AML-193 (cell line): ENCODE measurements at regions not wholly inside any gene's neighbourhood (a gene's known extent, or its start where the extent isn't known, plus 50 kb on each side); places are given as distances from the start of the nearest gene placed in this dataset.

ENCODE experiments used
- DNase-seq, 2 experiments: peaks; one replicate each; lab custom pipeline; 2025; lab: John Stamatoyannopoulos, UW

DNA sequence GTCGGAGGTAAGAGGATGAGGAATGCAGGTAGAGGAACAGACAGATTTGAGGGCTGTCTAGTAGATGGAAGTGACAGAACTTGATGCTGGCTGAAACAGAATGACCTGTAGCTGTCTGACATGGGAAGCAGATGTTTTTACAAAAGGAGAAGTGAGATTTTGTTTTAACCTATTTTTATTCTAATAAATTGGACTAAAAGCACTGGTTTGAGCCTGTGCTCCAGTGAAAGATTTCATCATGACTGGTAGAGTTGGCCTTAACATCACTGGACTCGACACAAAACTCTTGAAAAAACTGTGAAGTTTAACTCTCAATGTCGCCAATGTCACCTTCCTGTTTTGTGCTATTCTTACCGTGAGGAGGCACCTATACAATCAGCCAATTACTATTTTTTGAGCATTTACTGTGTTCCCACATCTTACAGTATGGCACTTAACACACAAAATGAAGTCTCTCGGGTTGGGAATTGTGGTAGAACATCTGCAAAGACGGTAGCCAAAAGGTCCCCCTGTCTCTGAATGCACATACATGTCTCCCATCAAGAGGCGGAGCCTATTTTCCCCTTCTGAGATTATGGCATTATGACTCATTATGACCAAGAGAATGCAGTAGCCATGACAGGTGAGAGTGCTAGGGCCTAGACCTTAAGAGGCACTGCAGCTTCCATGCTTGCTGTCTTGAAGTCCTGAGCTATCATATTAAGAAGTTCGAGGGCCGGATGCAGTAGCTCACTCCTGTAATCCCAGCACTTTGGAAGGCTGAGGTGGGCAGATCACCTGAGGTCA lies 93.2 kb downstream of the FOXF2 start:
- no peak for DNase-seq

DNA sequence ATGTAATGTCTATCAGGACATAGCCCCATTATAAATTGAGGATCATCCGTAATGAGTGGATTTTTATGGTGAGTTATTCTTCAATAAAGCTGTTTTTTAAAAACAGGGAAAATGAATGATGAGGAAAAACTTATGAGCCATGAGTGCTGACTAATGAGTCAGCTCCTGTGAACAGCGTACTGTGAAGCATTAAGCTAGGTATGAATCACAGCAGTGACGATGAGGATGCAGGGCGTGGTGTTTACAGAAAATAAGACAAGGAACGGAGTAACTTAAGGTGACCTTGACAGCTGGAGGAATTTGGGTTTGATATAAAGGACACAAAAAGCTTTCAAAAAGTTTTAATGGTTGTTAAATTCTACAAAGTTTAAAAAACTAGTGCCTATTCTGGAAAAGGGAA lies 96.3 kb downstream of the FOXF2 start:
- DNase-seq: no peak

GRCh38 chr6:1486387-1486786 lies 97.0 kb downstream of the FOXF2 start:
- DNase-seq: no peak

DNA sequence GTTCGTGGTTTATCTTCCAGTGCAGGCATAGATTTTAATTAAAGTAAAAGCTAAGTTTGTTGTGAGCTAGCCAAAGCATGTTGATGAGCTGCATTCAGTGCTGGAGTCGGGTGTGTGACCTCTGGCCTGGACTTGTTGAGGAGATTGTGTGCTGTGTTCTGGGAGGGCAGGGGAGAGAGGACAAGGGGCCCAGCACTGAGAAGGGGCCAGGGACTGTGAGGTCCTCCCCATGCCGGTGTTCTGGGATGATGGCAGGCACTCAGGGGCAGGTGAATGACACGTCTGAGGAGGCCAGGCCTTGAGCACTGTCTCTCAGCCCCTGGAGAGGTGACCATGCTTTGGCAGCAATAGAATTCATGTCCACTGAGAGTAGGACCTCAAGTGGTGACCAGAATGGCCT lies 97.9 kb downstream of the FOXF2 start:
- no peak for DNase-seq

DNA sequence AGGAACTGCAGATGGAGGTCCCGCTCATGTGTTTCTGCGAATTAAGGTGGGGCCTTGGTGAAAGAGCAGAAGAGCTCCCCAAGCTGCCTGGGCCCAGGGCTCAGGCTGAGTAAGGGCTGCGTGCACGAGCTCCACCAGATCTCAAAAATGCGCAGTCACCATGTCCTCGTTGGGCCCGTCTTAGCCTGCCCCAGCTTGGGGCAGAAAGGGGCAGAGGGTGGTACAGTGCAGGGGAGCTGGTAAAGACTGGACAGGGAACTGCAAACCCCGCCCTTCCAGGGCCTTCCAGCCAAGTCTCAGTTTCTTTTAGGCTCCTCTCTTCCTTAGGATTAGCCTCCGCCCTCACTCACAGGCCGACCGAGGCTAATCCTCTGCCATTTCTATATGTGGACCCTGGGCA lies 101.6 kb downstream of the FOXF2 start:
- no peak for DNase-seq

GRCh38 chr6:1491591-1492319 lies 102.4 kb downstream of the FOXF2 start:
- DNase-seq: no peak

- DNase-seq: no peak
These were observed 105.3 kb downstream of the FOXF2 start for GRCh38 chr6:1494671-1495070.

- no peak for DNase-seq
These were observed 106.0 kb downstream of the FOXF2 start for GRCh38 chr6:1495344-1495743.

- no peak for DNase-seq
These were observed 106.7 kb downstream of the FOXF2 start for GRCh38 chr6:1496092-1496491.

DNA sequence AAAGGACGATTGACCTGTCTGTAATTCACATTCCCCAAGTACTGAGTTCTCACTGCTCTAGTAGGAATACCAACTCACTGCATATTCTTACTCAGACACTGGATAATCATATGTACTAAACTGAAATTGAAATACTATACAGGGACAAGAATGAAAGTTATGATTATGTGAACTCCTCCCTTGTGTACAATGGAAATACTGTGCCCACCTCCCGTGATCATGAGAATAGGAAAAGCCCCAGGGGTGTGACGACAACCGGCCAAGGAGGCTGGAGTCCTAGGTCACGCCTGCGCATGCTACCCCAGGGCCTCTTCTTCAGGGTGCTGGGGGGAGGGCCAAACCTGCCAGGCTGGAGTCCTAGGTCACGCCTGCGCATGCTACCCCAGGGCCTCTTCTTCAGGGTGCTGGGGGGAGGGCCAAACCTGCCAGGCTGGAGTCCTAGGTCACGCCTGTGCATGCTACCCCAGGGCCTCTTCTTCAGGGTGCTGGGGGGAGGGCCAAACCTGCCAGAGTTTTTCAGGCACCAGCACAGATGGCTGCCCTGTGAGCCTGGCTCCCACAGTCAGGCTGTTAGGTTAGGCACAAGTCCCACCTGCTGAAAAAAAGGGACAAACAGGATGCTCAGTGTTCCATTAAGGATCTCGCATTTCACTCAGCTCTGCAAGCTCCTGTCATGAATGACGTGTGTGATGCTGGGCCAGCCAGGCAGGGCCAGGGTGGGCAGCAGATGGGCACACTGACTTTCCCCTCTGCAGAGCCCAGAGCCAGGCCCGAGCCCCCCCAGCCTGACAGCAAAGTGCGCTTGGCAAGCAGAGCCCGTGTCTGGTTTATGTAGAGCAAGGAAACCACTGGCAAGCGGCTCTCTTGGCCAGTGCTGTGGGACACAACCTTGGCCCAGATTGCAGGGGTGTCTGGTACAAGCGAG lies 107.7 kb downstream of the FOXF2 start:
- DNase-seq: no peak

- no peak for DNase-seq
These were observed 108.4 kb downstream of the FOXF2 start for GRCh38 chr6:1497761-1498105.

GRCh38 chr6:1498491-1499113 lies 109.2 kb downstream of the FOXF2 start:
- DNase-seq: no peak

DNA sequence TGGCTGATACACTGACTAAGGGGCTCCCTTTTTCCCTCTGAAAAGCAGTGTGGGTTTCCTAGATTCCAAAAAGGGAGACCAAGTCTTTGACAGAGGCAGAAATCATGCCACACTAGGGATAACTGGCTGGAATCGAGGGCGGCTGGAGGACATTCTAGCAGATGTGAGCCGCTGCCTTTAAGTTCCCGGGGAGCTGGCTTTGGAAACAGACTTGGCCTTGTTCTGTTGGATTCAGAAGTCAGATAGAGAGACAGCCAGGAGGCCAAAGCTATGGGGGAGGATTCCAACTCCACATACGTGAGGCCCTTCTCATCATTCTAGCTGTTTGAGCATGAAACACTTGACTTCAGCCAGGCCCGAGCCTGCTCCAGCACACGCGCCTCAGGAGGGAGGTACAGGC lies 109.9 kb upstream of the FOXC1 start:
- no peak for DNase-seq

- no peak for DNase-seq
These were observed 108.8 kb upstream of the FOXC1 start for GRCh38 chr6:1500913-1501312.

GRCh38 chr6:1502041-1502440 lies 107.7 kb upstream of the FOXC1 start:
- DNase-seq: no peak

DNA sequence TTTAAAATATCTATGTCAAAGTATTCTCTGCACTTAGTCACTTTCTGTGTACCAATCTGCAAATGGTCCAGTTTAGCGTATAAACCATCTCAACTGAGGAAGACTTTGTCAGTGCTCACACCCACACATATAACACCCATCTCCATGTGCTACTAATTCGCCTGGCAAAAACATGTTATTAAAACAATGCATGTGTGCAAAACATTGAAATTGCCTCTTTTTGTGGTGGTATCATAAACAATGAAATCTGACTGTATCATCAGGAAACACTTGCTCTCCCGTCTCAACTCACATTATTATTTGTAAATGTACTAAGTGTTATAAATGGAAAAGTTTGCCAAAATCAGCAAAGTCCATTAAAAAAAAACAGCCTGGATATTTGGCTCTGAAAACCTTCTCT lies 105.9 kb upstream of the FOXC1 start:
- DNase-seq: no peak

DNA sequence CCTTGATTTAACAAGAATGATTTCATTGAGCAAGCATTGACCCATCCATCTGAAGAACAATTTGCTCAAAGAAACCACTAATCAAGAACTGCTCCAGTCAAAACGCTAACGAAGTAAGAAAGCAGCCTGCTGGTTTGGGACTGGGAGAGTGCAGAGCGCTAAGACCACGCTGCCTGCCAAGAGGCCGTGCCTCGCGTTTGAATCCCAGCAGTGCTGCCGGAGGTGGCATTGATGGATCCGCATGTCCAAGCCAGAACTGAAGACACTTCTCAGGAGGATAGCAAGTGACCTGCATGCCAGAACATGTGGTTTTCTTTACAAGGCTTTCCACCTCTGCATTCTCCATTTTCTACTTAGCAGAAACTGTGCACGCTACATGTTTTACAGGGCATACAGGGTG lies 105.2 kb upstream of the FOXC1 start:
- no peak for DNase-seq

- no peak for DNase-seq
These were observed 102.5 kb upstream of the FOXC1 start for GRCh38 chr6:1507251-1507650.

DNA sequence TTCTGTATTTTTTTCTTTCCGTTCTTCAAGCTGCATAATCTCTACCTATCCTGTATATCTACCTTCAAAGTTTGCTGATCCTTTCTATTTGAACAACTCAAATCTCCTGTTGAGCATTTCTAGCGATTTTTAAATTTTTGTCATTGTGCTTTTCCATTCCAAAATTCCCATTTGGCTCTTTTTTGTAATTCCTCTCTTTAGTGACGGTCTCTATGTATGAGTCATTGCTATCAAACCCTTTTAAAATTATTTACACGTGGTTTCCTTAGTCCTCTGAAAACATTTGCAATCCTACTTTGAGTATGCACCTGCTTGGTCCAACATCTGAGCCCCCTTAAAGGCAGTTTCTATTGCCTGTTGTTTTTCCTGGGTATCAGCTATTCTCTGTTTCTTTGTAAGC lies 100.5 kb upstream of the FOXC1 start:
- no peak for DNase-seq

- no peak for DNase-seq
These were observed 99.5 kb upstream of the FOXC1 start for GRCh38 chr6:1510239-1510638.

DNA sequence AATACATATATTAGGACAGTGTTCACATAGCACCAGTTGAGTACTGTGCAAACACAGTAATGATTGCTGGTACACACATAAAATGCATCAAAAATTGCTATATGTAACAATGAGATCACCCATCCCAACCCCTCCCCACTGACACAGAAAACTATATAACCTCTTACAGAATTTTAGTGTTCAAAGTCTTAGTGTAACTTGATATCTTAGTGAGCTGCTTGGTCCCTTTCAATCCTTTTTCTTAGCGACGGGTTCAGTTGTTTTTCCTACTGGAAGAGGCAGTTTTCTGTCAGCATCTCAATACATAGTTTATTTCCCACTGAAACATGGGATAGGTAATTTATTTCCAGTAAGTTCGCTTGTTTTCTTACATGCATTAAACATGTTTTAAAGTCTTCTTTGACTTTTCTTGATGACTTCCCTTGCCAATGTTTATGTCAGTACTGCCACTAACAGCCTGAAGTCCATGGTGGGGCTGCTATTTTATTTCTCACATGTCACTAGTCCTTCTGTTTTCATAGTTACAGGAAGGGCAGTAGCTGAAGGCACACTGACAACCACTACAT lies 96.4 kb upstream of the FOXC1 start:
- no peak for DNase-seq

DNA sequence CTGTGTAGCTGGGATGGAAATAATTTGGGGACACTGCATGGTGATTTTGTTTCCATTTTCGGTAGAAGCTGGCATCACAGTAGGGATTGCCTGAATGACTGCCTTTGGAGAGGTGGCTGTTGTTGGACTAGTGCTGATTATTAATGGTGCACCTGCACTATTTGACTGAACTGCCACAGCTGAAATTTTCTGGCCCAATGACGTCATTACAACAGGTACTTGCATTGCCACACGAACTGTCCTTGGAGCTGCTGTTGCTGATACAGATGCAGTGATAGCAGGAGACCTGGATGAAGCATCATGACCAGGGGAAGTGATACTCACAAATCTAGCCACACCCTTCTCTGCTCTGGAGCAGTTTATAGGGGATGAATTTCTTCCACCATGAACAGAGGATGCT lies 95.6 kb upstream of the FOXC1 start:
- DNase-seq: no peak
